ENCODE measurements at regions not wholly inside any gene's neighbourhood (a gene's known extent, or its start where the extent isn't known, plus 50 kb on each side); places are given as distances from the start of the nearest gene placed in this dataset.
"Not testable (repeated sequence)": the region's sequence is repeated elsewhere in the genome, so short reads cannot be mapped to it uniquely, and the experiment has no call there.

DNA sequence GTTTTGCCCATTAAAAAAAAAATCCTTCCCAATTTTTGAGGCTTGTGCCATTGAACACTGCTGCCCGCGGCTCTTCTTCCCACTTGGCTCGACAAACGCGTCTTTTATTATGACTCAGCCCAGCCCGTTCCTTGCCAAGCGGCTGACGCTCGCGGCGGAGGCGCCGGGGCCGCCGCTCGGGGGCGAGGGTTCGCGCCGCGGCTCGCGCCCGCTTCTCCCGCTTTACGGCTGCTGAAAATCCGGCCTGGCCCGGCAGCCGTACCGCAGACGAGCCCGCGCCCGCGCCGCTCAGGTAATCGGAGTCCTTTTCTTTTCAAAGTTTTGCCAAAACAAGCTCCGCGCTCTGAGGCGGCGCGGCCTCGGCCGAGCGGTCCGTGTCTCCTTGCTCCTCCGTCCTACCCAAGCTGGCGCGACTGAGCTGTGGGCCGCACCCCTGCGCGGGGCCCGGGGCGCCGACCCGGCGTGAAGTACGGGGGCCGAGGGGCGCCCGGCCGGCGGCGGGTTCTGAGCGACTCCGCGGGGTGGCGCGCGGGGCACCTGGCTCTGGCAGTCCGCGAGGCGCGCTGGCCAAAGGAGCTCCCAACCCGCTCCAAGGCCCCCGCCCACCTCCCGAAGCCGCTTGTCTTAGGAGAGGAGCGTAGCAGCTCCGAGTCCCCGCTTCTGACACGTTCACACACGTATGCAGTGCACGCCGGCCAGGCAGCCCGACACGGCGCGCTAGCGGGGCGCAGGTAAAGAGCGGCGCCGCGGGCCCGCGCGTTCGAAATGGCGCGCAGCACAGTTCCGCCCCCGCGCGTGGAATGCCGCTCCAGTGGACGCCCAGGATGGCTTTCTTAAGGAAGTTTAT, 418.2 kb upstream of the NAALADL2 start:
- intact Hi-C loops (cut with DNase I), result no loop called here
- ATAC-seq (peak; percentile 94), DNase-seq (ENCODE audit: low spot score) (peak; percentile 93)

DNA sequence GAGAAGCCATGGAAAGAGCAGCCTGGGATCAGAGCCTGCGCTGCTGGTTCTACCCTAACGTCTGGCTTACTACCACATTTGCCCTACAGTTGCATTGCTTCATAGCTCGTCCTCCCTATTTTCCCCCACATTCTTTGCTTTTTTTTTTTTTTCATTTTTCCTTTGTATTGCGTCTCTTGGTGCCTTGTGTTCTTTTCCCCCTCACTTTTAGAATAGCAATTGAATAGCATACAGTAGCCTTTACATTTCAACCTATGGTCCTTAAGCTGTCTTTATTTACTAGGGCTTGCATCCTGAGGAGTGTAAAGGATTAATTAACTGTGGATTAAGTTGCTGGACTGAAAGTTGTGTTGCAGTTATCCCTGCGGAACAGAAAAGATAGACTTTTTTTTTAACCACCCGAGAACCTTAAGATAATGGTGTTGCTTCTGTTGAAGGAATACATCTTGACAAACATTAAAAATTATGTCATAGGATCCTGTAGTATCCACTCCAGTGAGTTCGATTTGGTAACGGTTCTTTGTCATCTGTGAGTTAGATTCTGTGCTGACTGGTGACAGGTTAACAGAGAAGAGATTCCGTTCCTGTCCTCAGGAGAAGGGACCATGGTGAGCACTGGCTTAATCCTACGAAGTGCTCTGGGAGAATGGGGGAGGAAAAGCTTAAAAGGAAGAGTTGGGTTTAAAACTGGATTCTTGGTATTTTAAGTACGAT, 417.4 kb upstream of the NAALADL2 start:
- ATAC-seq (no peak), DNase-seq (ENCODE audit: low spot score) (no peak)
- intact Hi-C loops (cut with DNase I), result no loop called here

DNA sequence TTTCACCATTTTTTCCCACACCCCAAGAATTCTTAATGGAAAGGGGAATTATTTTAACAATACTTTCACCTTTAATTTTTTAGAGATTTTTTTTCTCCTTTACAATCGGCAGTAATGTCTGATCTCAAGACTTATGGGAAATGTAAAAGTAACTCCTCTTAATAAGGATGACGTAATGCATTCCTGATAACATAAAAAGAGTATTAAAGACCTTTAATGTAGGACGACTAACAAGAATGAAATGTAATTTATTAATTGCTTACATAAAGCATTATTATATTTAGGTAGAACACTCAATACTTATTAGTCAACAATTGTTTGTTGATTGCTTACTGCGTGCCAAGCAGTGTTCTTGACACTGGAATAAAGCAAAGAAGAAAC, 416.8 kb upstream of the NAALADL2 start:
- DNase-seq (ENCODE audit: low spot score), result no peak
- ATAC-seq, result no peak
- intact Hi-C loops (cut with DNase I), result no loop called here

DNA sequence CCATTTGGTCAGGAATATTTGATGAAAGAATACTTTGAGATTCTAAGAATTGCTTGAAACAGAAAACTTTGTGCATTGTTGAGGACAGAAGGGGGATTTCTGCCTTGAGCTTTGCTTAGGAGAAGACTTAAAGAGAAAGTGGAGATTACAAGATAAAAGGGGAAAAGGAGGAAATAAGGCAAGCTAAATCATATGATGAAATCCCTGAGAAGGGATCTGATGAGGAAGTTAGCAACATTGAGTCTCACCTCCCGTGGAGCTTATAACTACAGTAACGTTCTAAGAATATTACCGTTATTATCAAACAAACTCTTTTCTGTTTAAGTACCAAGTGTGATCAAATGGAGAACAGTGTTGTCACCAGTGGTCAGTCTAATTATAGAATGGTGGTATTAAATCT, 414.7 kb upstream of the NAALADL2 start:
- intact Hi-C loops (cut with DNase I), result no loop called here
- no peak for ATAC-seq
- no peak for DNase-seq (ENCODE audit: low spot score)

DNA sequence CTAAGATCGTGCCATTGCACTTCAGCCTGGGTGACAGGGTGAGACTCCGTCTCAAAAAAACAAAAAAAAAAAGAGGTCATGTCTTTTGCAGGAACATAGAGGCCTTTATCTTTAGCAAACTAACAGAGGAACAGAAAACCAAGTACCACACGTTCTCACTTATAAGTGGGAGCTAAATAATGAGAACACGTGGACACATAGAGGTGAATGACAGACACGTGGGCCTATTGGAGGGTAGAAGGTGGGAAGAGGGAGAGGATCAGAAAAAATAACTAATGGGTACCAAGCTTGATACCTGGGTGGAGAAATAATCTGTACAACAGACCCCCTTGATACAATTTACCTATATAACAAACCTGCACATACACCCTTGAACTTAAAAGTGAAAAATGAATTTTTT, 401.4 kb upstream of the NAALADL2 start:
- ATAC-seq (no peak), DNase-seq (ENCODE audit: low spot score) (no peak)
- intact Hi-C loops (cut with DNase I), result no loop called here

DNA sequence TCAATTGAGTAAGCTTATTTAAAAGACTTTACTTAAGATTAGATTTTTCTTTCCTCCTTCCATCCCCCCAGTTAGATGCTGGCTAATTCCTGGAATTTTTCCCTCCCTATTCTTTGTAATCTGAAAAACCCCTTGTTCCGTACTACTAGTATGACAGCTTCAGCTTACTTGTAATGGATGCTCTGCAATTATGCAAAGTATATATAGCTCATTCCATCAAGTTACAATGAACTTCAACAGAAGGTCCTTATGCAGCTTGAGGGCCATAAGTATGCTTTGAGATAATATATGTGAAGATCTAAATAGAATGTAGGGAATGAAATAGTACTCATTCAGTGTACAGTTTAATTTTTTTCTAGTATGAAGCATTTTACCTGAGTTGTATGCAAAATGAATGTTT, 398.3 kb upstream of the NAALADL2 start:
- DNase-seq (ENCODE audit: low spot score) (no peak), ATAC-seq (no peak)
- intact Hi-C loops (cut with DNase I), result no loop called here

DNA sequence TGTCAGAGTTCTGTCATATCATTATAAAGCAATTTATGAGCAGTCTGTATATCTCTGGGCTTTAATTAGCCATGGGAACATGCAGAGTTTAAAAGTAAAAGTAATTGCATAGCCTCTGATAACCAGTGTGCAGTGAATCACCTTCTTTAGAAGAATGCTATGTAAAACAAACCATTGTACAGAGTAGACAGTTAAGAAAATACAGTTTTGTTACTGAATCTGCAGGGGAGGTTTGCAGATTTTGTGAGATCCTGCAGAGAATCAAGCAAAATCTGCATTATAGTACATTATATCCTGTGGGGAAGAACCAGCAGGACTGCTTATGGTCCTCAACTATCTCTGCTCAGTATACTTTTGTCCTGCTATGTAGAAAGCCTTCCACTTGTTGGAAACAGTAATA, 396.2 kb upstream of the NAALADL2 start:
- intact Hi-C loops (cut with DNase I), result no loop called here
- DNase-seq (ENCODE audit: low spot score), result no peak
- no peak for ATAC-seq

DNA sequence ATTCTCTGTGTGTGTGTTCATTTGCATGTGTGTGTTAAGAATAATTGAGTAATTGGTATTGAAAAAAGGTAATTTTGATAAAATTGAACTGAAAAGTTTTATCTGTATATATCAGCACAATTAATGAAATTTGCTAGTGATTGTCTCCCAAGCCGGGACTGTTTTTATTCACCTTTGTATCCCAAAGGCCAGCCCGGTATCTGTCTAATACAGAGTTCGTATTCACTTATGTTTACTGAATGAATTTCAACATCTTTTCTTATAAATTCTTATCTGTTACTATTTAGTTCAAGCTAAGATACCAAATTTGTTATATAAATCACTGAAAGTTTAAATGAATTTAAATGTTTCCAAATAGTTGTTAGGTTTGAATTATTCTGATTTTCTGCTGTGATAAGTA, 394.0 kb upstream of the NAALADL2 start:
- intact Hi-C loops (cut with DNase I), result no loop called here
- DNase-seq (ENCODE audit: low spot score) (no peak), ATAC-seq (no peak)

DNA sequence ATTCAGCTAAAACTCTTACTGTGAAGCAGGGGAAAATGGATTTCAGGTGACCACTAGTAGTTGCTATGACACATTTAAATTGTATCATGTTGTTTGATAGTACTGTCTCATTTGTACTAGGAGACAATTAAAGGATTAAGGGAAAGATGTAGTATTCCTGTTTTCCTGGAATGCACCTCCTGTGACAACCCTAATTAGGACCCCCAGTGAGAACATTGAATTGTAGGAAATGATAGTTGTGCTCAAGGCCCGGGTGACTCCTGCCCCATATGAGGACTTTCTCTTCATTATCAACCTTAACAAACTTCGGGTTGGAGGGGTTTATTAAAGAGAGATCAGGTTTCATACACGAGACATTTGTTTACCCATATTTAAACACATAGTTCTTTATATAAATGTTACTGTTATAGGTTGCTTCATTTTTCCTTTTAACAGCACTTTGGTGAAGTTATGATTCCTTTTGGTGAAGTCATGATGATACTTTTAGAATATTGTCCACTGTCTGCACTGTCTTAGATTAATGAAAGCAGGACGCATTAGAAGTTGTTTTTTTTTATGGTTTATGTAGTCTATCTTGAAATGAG, 392.6 kb upstream of the NAALADL2 start:
- intact Hi-C loops (cut with DNase I), result no loop called here
- no peak for ATAC-seq
- no peak for DNase-seq (ENCODE audit: low spot score)

DNA sequence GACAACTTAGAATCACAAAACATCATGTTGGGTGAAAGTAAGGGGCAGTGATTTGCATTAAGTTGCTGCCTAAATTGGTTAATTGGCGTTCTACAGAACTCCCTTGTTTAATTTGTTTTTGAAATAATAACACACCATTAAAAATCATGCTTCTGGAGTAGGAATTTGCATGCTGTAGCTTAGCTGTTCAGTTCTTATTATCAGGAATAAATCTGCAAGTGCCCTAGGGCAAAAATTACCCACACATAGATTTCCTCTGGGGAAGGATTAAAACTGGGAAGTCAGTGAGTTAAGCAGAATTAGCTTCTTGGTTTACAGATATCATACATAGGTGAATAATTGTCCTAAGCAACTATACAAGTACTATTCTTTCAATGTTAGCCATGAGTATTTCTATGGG, 381.6 kb upstream of the NAALADL2 start:
- ATAC-seq (no peak), DNase-seq (ENCODE audit: low spot score) (no peak)
- intact Hi-C loops (cut with DNase I), result no loop called here

DNA sequence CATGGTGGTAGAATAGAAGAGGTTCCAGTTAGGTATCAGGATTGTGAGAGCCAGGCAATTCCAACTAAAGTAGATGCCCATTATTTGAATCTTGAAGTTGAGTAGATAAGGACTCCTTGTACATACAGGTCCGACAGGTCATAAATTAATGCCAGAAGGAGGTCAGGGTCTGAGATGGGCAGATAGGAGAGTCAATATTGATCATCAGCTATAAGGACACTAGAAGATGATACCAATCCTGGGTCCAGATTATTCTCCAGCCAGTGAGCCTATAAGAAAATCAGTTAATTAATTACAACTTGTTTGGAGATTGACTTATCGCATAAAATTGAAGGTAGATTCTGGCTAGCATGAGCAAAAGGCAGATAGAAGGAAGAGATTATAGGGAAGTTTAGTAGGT, 378.4 kb upstream of the NAALADL2 start:
- no peak for ATAC-seq
- intact Hi-C loops (cut with DNase I), result no loop called here
- DNase-seq (ENCODE audit: low spot score), result no peak

DNA sequence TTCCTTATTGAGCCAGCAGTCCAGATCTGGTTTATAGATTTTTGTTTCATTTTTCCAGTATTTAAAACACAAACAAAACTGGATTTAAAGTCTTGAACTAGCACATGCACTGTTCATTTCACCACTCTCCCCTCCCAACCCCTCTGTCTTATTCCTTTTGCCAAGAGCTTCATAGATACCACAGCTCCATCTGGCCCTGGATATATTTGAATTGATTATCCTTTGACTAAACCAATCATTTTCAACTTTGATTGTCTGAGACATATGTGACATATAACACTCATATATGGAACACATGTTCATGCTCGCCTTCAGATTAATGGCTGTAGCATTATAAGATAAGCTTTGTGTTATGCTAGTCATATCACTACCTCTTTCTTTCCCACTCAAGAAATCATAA, 376.6 kb upstream of the NAALADL2 start:
- no peak for DNase-seq (ENCODE audit: low spot score)
- intact Hi-C loops (cut with DNase I), result no loop called here
- no peak for ATAC-seq

DNA sequence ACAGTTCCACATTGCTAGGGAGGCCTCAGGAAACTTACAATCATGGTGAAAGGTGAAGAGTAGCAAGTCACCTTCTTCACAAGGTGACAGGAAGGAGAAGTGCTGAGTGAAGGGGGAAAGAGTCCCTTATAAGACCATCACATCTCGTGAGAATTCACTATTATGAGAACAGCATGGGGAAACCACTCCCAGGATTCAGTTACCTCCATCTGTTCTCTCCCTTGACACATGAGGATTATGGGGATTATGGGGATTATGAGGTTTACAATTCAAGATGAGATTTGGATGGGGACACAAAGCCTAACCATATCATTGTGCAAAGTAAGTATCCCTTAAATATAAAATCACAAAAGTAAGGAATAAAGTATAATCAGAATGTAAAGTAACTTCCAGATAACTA, 375.9 kb upstream of the NAALADL2 start:
- no peak for ATAC-seq
- DNase-seq (ENCODE audit: low spot score), result no peak
- intact Hi-C loops (cut with DNase I), result no loop called here

DNA sequence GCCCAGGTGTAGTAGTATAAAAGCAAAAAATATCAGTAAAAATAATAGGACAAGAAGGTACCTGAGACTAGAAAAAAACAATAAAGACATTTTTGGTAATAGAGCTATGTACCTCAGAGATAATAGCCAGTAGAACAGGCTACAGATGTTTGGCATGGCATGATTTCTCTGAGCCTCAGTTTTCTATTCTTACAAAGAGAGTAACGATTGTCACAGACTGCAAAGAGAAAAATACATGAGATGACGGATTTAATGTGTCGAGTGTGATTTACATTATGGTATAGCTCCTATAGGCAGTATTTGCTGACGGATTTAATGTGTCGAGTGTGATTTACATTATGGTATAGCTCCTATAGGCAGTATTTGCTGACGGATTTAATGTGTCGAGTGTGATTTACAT, 375.3 kb upstream of the NAALADL2 start:
- ATAC-seq; intact Hi-C loops (cut with DNase I); DNase-seq (ENCODE audit: low spot score): not testable (repeated sequence)

DNA sequence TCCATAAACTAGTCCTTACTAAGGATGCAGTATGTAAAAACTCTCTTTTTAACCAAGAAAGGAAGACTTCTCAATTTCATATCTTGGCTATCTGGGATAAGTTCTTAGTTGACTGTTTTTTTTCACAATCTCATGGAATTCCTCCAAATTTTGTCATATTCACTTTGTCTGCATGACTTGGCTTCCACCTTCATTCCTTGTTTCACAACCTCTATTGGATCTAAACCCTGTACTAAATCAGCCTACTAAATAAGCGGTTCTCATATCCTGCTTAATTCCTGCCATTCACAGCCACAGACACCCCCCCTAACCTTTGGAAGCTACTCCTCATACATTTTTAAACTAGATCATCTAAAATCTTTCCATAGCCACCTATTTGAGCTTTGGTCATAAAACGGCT, 370.6 kb upstream of the NAALADL2 start:
- ATAC-seq (peak; percentile 71), DNase-seq (ENCODE audit: low spot score) (no peak)
- intact Hi-C loops (cut with DNase I), result no loop called here

DNA sequence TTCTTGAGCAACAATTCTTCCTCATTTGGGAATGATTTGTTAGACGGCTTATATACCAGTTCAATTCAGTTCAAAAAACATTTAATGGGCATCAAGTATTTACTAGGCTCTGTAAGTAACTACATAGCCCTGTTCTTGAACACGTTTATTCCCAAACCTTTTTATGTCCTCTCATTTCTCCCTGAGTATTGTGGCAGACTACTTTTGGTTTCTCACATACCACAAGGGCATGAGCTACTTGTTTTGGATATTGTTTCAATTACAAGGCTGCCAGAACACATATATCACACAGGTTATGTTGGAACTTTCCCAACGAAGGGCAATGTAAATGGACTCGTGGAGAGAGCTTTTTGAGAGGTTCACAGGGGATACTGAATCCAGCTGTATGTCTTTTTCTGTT, 363.8 kb upstream of the NAALADL2 start:
- no peak for DNase-seq (ENCODE audit: low spot score)
- no peak for ATAC-seq
- intact Hi-C loops (cut with DNase I), result no loop called here

DNA sequence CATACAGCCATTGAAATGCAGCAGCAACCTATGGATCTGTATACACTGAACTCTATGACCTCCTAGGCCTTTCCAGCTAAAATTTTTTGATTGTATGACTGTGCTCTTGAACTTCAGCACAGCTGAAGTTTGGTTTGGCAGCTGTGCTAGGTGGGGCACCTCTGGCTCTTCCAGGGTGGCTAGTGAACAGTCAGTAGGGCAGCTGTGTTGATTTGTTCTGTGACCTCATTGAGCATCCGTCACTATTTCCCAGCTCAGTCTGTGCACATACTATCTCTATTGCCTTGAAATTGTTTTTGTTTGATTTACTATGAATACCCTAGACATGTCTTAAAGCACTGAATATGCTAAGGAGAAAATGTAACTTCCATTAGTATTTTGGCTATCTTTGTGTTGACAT, 363.2 kb upstream of the NAALADL2 start:
- no peak for DNase-seq (ENCODE audit: low spot score)
- ATAC-seq, result peak; percentile 75
- intact Hi-C loops (cut with DNase I), result no loop called here

DNA sequence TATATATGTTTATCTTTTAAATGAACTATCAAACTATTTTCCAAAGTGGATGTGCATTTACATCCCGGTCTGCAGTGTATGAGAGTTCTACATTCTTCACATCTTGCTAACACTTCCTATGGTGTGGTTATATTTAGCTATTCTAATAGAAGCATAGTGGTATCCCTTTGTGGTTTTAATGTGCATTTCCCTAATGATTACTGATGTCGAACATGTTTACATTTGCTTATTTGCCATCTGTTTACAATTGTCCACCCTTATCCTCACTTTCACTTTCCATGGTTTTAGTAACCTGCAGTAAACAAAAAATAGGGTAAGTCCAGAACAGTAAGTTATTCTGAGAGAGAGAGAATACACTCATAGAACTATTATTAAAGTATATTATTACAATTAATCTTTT, 360.5 kb upstream of the NAALADL2 start:
- no peak for ATAC-seq
- intact Hi-C loops (cut with DNase I), result no loop called here

DNA sequence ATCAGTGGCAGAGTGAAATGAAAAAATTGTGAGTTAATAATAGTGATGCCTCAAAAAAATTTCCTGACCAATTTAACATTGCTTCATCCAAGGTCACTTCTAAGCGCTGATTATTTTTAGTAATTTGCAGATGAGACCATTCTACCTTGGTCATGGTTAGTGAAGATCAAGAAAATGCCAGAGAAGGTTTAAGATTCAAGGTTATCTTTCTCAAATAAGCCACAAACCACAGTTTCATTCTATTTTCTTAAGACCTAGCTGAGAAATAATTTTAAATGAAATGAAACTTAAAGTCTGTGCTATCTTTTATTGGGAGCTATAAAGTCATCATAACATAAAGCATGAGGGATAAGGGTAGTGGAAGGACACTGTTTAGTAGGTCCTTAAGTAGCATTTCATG, 353.9 kb upstream of the NAALADL2 start:
- intact Hi-C loops (cut with DNase I), result no loop called here
- DNase-seq (ENCODE audit: low spot score), result no peak
- no peak for ATAC-seq

More for the DNA sequence above, 360.5 kb upstream of the NAALADL2 start:
- no peak for DNase-seq (ENCODE audit: low spot score)

DNA sequence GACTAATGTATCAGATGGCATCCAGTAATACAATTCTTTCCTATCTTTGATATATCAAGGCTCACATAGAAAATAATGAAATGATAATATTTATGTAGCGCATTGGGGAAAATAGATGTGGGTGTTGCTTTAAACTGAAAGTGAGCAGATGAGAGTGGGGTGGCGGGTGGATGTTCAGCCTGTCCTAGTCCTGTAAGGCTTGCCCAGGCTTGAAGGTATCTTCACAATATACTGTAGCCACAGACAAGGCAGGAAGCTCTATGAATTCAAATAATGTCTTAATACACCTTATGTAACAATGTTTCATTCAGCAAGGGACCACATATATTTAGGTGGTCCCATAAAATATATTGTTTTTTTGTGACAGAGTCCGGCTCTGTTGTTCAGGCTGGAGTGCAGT, 334.9 kb upstream of the NAALADL2 start:
- DNase-seq (ENCODE audit: low spot score) (no peak), ATAC-seq (no peak)
- intact Hi-C loops (cut with DNase I), result no loop called here
